ENCODE measurements at regions not wholly inside any gene's neighbourhood (a gene's known extent, or its start where the extent isn't known, plus 50 kb on each side); places are given as distances from the start of the nearest gene placed in this dataset.

DNA sequence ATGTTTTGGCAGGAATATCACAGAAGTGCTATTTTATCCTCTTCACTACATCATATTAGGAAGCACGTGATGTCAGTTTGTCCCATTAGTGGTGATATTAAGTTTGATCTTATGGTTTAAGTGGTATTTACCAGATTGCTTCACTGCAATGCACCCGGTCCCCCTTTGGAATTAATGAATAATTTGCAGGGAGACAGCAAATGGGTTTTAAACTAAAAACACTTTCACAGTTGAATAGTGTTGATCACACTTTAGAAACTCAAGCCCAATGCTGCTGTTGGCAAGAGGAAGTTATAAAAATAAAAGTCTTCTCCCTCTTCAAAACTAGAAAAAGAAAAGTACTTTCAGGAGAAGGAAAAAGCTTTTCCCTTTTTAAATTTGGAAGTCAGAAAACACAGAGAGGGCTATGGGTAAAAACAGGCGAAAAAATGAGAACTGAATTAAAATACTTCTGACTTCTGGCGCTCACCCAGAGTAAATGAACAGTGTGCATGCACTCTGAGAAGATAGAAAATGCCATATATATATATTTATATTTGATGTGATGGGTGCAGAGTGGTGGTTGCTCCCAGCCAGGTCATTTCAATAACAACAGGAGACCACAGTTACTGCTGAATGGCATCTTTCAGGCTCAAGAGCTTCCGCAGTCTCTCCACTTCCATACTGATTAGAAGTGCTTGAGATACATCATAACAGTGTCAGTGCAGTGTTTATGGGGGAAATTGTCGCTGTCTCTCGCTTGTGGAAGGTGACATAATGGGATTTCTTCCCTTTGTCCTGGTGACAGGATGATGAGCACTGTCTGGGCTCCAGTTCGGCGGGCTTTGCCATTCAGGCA is 278.0 kb downstream of the ZSWIM6 start:
- 72% methylated on average over 9 of the region's 9 CpGs for WGBS (ENCODE audit: low lambda C conversion rate)
- Histone ChIP-seq H3K4me1 (ENCODE audit: control insufficient read depth in 1 of 2, insufficient read depth in 2 of 2, low read depth in 1 of 2, low read length in 1 of 2) (no peaks in the 10 kb centered on the region; a peak in 1 of 4 replicates), H3K9me2 (no peaks in the 10 kb centered on the region), H4K20me1 (ENCODE audit: insufficient read depth) (no peaks in the 10 kb centered on the region), H3K27ac (ENCODE audit: low read depth in 2 of 2, low read length in 1 of 2) (no peak overlapping the region), H3F3A (replicated peaks; ENCODE audit: insufficient read depth) (no peaks in the 10 kb centered on the region), H3K9ac (no peak overlapping the region), H3K9me3 (no peaks in the 10 kb centered on the region), H3K79me2 (ENCODE audit: insufficient read depth) (no peaks in the 10 kb centered on the region), H3K4me3 (ENCODE audit: low read depth in 2 of 2, low read length in 1 of 2) (no peak overlapping the region), H3K36me3 (replicated peaks in 1 of 2; ENCODE audit: control insufficient read depth in 1 of 2, insufficient read depth in 2 of 2, low read length in 1 of 2) (no peaks in the 10 kb centered on the region), H3K4me2 (no peak overlapping the region), H3K27me3 (ENCODE audit: insufficient read depth) (no peaks in the 10 kb centered on the region), H2AFZ (ENCODE audit: low read depth) (no peak overlapping the region)
- ChIA-PET CTCF (interaction anchor here (1.0 kb wide), 1 partner anchor 12 kb away, joined by 3 read pairs; no protein-coding TSS in a partner anchor), POLR2A (no interaction called here)
- no peak for TF ChIP-seq SIN3A (IDR thresholded peaks at IDR 0.05; ENCODE audit: borderline replicate concordance, low read depth, low read length)
- TF ChIP-seq, protein P1, sequence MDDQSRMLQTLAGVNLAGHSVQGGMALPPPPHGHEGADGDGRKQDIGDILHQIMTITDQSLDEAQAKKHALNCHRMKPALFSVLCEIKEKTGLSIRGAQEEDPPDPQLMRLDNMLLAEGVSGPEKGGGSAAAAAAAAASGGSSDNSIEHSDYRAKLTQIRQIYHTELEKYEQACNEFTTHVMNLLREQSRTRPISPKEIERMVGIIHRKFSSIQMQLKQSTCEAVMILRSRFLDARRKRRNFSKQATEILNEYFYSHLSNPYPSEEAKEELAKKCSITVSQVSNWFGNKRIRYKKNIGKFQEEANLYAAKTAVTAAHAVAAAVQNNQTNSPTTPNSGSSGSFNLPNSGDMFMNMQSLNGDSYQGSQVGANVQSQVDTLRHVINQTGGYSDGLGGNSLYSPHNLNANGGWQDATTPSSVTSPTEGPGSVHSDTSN (IDR thresholded peaks at IDR 0.05), result no peak
- TF ChIP-seq TEAD4 (IDR thresholded peaks at IDR 0.05; ENCODE audit: borderline replicate concordance, insufficient read depth), result no peak
- DNase-seq, result no peak

DNA sequence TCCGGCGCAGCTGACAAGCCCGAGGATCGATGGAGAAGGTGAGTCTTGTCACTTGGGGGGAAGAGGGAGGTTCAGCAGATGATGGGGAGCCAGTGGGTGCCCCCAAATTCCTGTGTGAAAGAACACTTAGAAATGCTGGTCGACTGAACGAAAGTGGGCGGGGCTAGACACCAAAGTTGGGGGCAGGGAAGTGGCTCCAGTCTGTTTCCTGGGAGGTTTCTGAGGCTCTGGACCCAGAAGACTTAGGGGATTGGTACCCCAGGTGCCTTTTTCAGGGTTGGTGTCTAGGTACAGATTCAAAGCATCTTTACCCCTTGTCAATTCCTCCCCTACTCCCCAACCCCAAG is 278.6 kb downstream of the ZSWIM6 start:
- Histone ChIP-seq H3K27me3 (ENCODE audit: insufficient read depth) (no peaks in the 10 kb centered on the region), H3K4me1 (ENCODE audit: control insufficient read depth in 1 of 2, insufficient read depth in 2 of 2, low read depth in 1 of 2, low read length in 1 of 2) (no peaks in the 10 kb centered on the region; a peak in 1 of 4 replicates), H3K9me2 (no peaks in the 10 kb centered on the region), H3K79me2 (ENCODE audit: insufficient read depth) (no peaks in the 10 kb centered on the region), H2AFZ (ENCODE audit: low read depth) (no peak overlapping the region), H4K20me1 (ENCODE audit: insufficient read depth) (no peaks in the 10 kb centered on the region), H3K4me3 (ENCODE audit: low read depth in 2 of 2, low read length in 1 of 2) (no peak overlapping the region), H3K36me3 (replicated peaks in 1 of 2; ENCODE audit: control insufficient read depth in 1 of 2, insufficient read depth in 2 of 2, low read length in 1 of 2) (no peaks in the 10 kb centered on the region), H3K4me2 (no peak overlapping the region), H3K9ac (no peak overlapping the region), H3F3A (replicated peaks; ENCODE audit: insufficient read depth) (no peaks in the 10 kb centered on the region), H3K27ac (ENCODE audit: low read depth in 2 of 2, low read length in 1 of 2) (no peak overlapping the region), H3K9me3 (no peaks in the 10 kb centered on the region)
- WGBS (ENCODE audit: low lambda C conversion rate), result 81% methylated on average over 7 of the region's 7 CpGs
- TF ChIP-seq YY1 (IDR thresholded peaks at IDR 0.05; ENCODE audit: low read depth) (no peak), NFIC (IDR thresholded peaks at IDR 0.05; ENCODE audit: borderline replicate concordance) (no peak), FOXJ3 (CRISPR knock-in tag; IDR thresholded peaks at IDR 0.05) (no peak), TEAD4 (IDR thresholded peaks at IDR 0.05; ENCODE audit: borderline replicate concordance, insufficient read depth) (no peak), TAF1 (IDR thresholded peaks at IDR 0.05; ENCODE audit: borderline replicate concordance, low read depth, low read length) (no peak), RAD21 (IDR thresholded peaks at IDR 0.05; ENCODE audit: low read length) (no peak)
- TF ChIP-seq, protein P2, sequence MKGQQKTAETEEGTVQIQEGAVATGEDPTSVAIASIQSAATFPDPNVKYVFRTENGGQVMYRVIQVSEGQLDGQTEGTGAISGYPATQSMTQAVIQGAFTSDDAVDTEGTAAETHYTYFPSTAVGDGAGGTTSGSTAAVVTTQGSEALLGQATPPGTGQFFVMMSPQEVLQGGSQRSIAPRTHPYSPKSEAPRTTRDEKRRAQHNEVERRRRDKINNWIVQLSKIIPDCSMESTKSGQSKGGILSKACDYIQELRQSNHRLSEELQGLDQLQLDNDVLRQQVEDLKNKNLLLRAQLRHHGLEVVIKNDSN (IDR thresholded peaks at IDR 0.05; ENCODE audit: borderline replicate concordance, low read depth), result no peak
- TF ChIP-seq, protein P3, sequence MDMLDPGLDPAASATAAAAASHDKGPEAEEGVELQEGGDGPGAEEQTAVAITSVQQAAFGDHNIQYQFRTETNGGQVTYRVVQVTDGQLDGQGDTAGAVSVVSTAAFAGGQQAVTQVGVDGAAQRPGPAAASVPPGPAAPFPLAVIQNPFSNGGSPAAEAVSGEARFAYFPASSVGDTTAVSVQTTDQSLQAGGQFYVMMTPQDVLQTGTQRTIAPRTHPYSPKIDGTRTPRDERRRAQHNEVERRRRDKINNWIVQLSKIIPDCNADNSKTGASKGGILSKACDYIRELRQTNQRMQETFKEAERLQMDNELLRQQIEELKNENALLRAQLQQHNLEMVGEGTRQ (IDR thresholded peaks at IDR 0.05; ENCODE audit: borderline replicate concordance, low read depth, low read length), result no peak
- ChIA-PET CTCF (interaction anchor here (1.0 kb wide), 1 partner anchor 12 kb away, joined by 3 read pairs; no protein-coding TSS in a partner anchor), POLR2A (no interaction called here)
- DNase-seq, result no peak
